ENCODE measurements at regions not wholly inside any gene's neighbourhood (a gene's known extent, or its start where the extent isn't known, plus 50 kb on each side); places are given as distances from the start of the nearest gene placed in this dataset.

DNA sequence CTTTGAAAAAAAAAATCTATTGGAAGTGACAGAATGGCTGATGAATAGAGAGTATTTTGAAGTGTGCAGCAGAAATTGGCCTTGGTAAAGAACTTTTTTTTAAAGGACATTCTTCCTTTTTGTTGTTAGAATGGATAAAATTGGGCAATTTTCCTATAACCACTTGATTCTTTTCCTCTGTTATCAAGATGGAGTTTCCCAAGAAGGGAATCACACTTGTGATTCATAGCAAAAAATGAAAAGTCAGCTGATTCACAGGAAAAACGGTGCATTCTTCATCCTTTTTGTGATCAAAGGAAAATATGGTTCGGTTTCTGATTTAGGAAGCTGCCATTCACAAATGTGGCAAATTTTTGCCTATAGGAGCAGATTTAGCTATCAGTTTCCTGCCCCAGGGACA lies 486.8 kb downstream of the GBE1 start:
- H3K4me1 ChIP-seq (ENCODE audit: control insufficient read depth, low read depth, low read length), result peaks cover 4% of the 10 kb centered on the region
- no peak overlapping the region for H3K27ac ChIP-seq (ENCODE audit: low read length)
- H3K9ac ChIP-seq (ENCODE audit: low read length), result no peak overlapping the region
- no peaks in the 10 kb centered on the region for H3K27me3 ChIP-seq (ENCODE audit: control insufficient read depth, insufficient read depth, low read length)
- H3K4me3 ChIP-seq (ENCODE audit: low read length), result no peak overlapping the region
- H3K36me3 ChIP-seq (ENCODE audit: control insufficient read depth, low read depth, low read length), result no peaks in the 10 kb centered on the region
- H3K9me3 ChIP-seq (ENCODE audit: control insufficient read depth, low read depth, low read length), result no peaks in the 10 kb centered on the region

GRCh38 chr3:81270603-81271379 lies 490.7 kb downstream of the GBE1 start:
- no peaks in the 10 kb centered on the region for H3K27me3 ChIP-seq (ENCODE audit: control insufficient read depth, insufficient read depth, low read length)
- no peaks in the 10 kb centered on the region for H3K4me1 ChIP-seq (ENCODE audit: control insufficient read depth, low read depth, low read length)

GRCh38 chr3:81268526-81268925 lies 492.9 kb downstream of the GBE1 start:
- no peaks in the 10 kb centered on the region for H3K4me1 ChIP-seq (ENCODE audit: control insufficient read depth, low read depth, low read length)
- no peaks in the 10 kb centered on the region for H3K27me3 ChIP-seq (ENCODE audit: control insufficient read depth, insufficient read depth, low read length)
- H3K4me3 ChIP-seq (ENCODE audit: low read length), result no peak overlapping the region
- no peaks in the 10 kb centered on the region for H3K36me3 ChIP-seq (ENCODE audit: control insufficient read depth, low read depth, low read length)
- H3K9ac ChIP-seq (ENCODE audit: low read length), result no peak overlapping the region
- H3K27ac ChIP-seq (ENCODE audit: low read length), result no peak overlapping the region
- H3K9me3 ChIP-seq (ENCODE audit: control insufficient read depth, low read depth, low read length), result no peaks in the 10 kb centered on the region

More at GRCh38 chr3:81270603-81271379, 490.7 kb downstream of the GBE1 start:
- Histone ChIP-seq H3K27ac (ENCODE audit: low read length) (no peak overlapping the region), H3K9ac (ENCODE audit: low read length) (no peak overlapping the region), H3K4me3 (ENCODE audit: low read length) (no peak overlapping the region), H3K9me3 (ENCODE audit: control insufficient read depth, low read depth, low read length) (no peaks in the 10 kb centered on the region), H3K36me3 (ENCODE audit: control insufficient read depth, low read depth, low read length) (no peaks in the 10 kb centered on the region)

DNA sequence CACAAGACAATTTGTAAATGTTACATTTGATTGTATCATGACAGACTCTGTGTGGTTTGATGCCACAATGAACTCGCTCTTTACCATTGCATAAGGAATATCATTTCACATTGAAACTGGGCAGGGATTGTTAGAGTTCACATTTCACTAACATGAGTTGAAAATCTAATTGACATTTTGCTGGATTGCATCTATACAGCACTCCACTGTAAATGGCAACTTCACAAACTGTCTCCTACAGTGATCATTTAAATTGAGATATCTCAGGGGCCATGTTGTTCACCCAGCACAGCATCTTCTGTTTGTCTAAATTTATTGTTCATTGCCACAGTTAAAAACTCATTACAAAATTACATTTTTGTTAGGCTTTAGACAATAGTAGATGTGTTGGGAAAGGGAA lies 499.4 kb downstream of the GBE1 start:
- H3K9me3 ChIP-seq (ENCODE audit: control insufficient read depth, low read depth, low read length), result no peaks in the 10 kb centered on the region

DNA sequence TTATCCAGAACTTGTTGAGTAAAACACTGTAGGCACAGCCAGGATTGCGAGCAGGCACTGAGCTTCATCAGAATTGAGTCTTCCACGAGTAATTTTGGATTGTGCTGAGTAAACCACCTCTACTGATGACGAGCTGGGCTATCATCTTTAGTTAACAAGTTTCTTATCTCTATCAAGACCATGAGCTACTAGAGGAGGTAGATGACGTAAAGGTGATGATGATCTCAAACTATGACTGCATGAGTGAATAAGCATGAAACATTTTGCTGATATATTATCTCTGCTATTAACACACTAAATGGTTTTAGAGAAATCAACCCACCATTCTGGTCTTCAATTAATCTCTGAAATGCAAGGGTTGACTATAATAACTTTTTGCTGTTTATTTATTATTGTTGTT lies 506.0 kb downstream of the GBE1 start:
- no peak overlapping the region for H3K27ac ChIP-seq (ENCODE audit: low read length)
- no peak overlapping the region for H3K4me3 ChIP-seq (ENCODE audit: low read length)
- H3K4me1 ChIP-seq (ENCODE audit: control insufficient read depth, low read depth, low read length), result no peaks in the 10 kb centered on the region
- H3K27me3 ChIP-seq (ENCODE audit: control insufficient read depth, insufficient read depth, low read length), result no peaks in the 10 kb centered on the region
- H3K9ac ChIP-seq (ENCODE audit: low read length), result no peak overlapping the region
- no peaks in the 10 kb centered on the region for H3K9me3 ChIP-seq (ENCODE audit: control insufficient read depth, low read depth, low read length)
- H3K36me3 ChIP-seq (ENCODE audit: control insufficient read depth, low read depth, low read length), result no peaks in the 10 kb centered on the region

More for the DNA sequence above, 499.4 kb downstream of the GBE1 start:
- H3K27me3 ChIP-seq (ENCODE audit: control insufficient read depth, insufficient read depth, low read length), result no peaks in the 10 kb centered on the region
- no peaks in the 10 kb centered on the region for H3K4me1 ChIP-seq (ENCODE audit: control insufficient read depth, low read depth, low read length)
- H3K27ac ChIP-seq (ENCODE audit: low read length), result no peak overlapping the region
- no peaks in the 10 kb centered on the region for H3K36me3 ChIP-seq (ENCODE audit: control insufficient read depth, low read depth, low read length)
- H3K9ac ChIP-seq (ENCODE audit: low read length), result no peak overlapping the region
- no peak overlapping the region for H3K4me3 ChIP-seq (ENCODE audit: low read length)

- H3K4me1 ChIP-seq (ENCODE audit: control insufficient read depth, low read depth, low read length), result no peaks in the 10 kb centered on the region
- no peaks in the 10 kb centered on the region for H3K9me3 ChIP-seq (ENCODE audit: control insufficient read depth, low read depth, low read length)
- no peak overlapping the region for H3K27ac ChIP-seq (ENCODE audit: low read length)
- H3K9ac ChIP-seq (ENCODE audit: low read length), result no peak overlapping the region
- H3K27me3 ChIP-seq (ENCODE audit: control insufficient read depth, insufficient read depth, low read length), result no peaks in the 10 kb centered on the region
- no peaks in the 10 kb centered on the region for H3K36me3 ChIP-seq (ENCODE audit: control insufficient read depth, low read depth, low read length)
- H3K4me3 ChIP-seq (ENCODE audit: low read length), result no peak overlapping the region
These were observed 510.3 kb downstream of the GBE1 start for GRCh38 chr3:81251096-81251495.

DNA sequence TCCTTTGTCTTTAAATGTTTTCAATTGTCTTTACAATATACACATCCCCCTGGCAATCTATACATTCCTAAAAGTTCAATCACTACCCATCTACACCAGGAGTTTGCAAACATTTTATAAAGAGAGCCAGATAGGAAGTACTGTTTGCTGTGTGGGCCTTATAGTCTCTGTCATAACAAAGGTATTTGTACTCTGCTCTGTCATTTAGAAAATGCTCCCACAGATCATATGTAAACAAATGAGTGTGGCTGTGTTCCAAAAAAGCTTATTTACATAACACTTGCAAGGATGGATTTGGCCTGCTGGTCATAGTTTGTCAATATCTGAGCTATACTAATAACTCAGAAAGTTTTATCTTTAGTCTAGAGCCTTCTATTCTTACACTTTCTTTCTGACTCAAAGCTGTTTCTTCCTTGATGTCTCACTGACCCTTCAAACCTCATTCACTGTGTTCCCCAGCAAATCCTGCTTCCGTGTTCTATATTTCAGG lies 511.9 kb downstream of the GBE1 start:
- Histone ChIP-seq H3K4me3 (ENCODE audit: low read length) (no peak overlapping the region), H3K9ac (ENCODE audit: low read length) (no peak overlapping the region), H3K27ac (ENCODE audit: low read length) (no peak overlapping the region), H3K9me3 (ENCODE audit: control insufficient read depth, low read depth, low read length) (no peaks in the 10 kb centered on the region), H3K27me3 (ENCODE audit: control insufficient read depth, insufficient read depth, low read length) (no peaks in the 10 kb centered on the region), H3K36me3 (ENCODE audit: control insufficient read depth, low read depth, low read length) (no peaks in the 10 kb centered on the region), H3K4me1 (ENCODE audit: control insufficient read depth, low read depth, low read length) (no peaks in the 10 kb centered on the region)

DNA sequence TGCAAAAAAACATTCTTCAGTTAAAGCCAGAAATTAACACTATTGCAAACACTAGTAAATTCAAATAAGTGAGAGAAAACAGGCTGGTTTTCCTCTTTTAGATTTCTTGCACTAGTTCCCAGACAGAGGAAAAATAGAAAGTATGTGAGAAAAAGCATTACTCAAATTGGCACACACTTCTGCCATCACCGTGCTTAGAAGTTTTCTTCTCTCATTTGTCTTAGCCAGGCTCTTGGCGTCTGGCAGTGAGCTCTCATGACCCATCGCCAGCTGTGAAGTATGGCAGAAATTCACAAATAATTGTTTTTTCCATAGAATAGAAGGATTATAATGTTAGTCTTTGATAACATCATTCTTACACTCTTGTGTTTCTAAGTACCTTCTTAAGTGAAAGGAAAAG lies 515.9 kb downstream of the GBE1 start:
- no peak overlapping the region for H3K9ac ChIP-seq (ENCODE audit: low read length)
- H3K27me3 ChIP-seq (ENCODE audit: control insufficient read depth, insufficient read depth, low read length), result no peaks in the 10 kb centered on the region
- no peak overlapping the region for H3K4me3 ChIP-seq (ENCODE audit: low read length)
- H3K9me3 ChIP-seq (ENCODE audit: control insufficient read depth, low read depth, low read length), result no peaks in the 10 kb centered on the region
- H3K4me1 ChIP-seq (ENCODE audit: control insufficient read depth, low read depth, low read length), result no peaks in the 10 kb centered on the region
- no peaks in the 10 kb centered on the region for H3K36me3 ChIP-seq (ENCODE audit: control insufficient read depth, low read depth, low read length)
- no peak overlapping the region for H3K27ac ChIP-seq (ENCODE audit: low read length)

GRCh38 chr3:81245043-81245442 lies 516.4 kb downstream of the GBE1 start:
- H3K4me3 ChIP-seq (ENCODE audit: low read length), result no peak overlapping the region
- no peaks in the 10 kb centered on the region for H3K27me3 ChIP-seq (ENCODE audit: control insufficient read depth, insufficient read depth, low read length)
- H3K9ac ChIP-seq (ENCODE audit: low read length), result no peak overlapping the region
- no peaks in the 10 kb centered on the region for H3K9me3 ChIP-seq (ENCODE audit: control insufficient read depth, low read depth, low read length)
- no peaks in the 10 kb centered on the region for H3K36me3 ChIP-seq (ENCODE audit: control insufficient read depth, low read depth, low read length)
- no peak overlapping the region for H3K27ac ChIP-seq (ENCODE audit: low read length)
- H3K4me1 ChIP-seq (ENCODE audit: control insufficient read depth, low read depth, low read length), result no peaks in the 10 kb centered on the region

DNA sequence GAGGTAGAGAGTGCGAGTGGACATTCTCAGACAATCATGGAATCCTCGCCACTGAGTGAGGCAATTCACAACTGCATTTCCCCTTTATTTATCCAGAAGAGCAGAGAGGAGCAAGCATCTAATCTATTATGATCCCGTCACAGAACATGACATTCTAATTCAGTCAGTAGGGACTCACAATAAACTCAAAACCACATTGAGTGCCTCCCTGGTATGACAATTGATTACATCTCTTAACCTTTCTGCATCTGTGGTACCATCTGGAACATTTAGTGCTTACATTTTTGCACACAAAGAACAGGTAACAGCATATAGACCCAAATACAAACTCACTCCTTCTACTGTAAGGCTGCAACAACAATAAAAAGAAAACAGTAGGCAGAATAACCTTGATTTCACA lies 517.2 kb downstream of the GBE1 start:
- no peak overlapping the region for H3K27ac ChIP-seq (ENCODE audit: low read length)
- no peaks in the 10 kb centered on the region for H3K27me3 ChIP-seq (ENCODE audit: control insufficient read depth, insufficient read depth, low read length)
- no peak overlapping the region for H3K4me3 ChIP-seq (ENCODE audit: low read length)
- H3K36me3 ChIP-seq (ENCODE audit: control insufficient read depth, low read depth, low read length), result no peaks in the 10 kb centered on the region
- no peak overlapping the region for H3K9ac ChIP-seq (ENCODE audit: low read length)
- no peaks in the 10 kb centered on the region for H3K4me1 ChIP-seq (ENCODE audit: control insufficient read depth, low read depth, low read length)
- H3K9me3 ChIP-seq (ENCODE audit: control insufficient read depth, low read depth, low read length), result no peaks in the 10 kb centered on the region

GRCh38 chr3:81242871-81243270 lies 518.6 kb downstream of the GBE1 start:
- H3K36me3 ChIP-seq (ENCODE audit: control insufficient read depth, low read depth, low read length), result no peaks in the 10 kb centered on the region
- no peak overlapping the region for H3K4me3 ChIP-seq (ENCODE audit: low read length)
- no peaks in the 10 kb centered on the region for H3K27me3 ChIP-seq (ENCODE audit: control insufficient read depth, insufficient read depth, low read length)
- H3K27ac ChIP-seq (ENCODE audit: low read length), result no peak overlapping the region
- peaks cover 11% of the 10 kb centered on the region for H3K4me1 ChIP-seq (ENCODE audit: control insufficient read depth, low read depth, low read length)
- no peak overlapping the region for H3K9ac ChIP-seq (ENCODE audit: low read length)
- no peaks in the 10 kb centered on the region for H3K9me3 ChIP-seq (ENCODE audit: control insufficient read depth, low read depth, low read length)

DNA sequence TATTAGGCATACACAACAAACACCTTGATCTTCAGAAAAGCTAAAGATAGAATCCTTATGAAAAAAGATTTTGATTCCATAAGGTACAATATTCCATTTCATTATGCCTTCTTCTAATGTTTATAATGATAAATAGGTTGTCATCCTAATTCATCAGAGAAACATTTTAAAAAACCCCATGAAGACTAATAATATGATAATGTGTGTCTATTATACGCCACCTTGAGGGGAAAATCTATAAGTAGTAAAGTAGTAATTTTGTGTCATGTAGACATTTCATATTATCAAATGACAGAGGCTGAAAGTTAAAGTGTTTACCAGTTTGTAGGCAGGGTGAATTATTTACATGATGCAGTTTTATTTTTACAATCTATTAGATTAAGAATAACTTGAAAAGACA lies 524.3 kb downstream of the GBE1 start:
- H3K4me1 ChIP-seq (ENCODE audit: control insufficient read depth, low read depth, low read length), result peaks cover 12% of the 10 kb centered on the region
- H3K27me3 ChIP-seq (ENCODE audit: control insufficient read depth, insufficient read depth, low read length), result no peaks in the 10 kb centered on the region
- no peak overlapping the region for H3K4me3 ChIP-seq (ENCODE audit: low read length)
- H3K36me3 ChIP-seq (ENCODE audit: control insufficient read depth, low read depth, low read length), result no peaks in the 10 kb centered on the region
- no peaks in the 10 kb centered on the region for H3K9me3 ChIP-seq (ENCODE audit: control insufficient read depth, low read depth, low read length)
- H3K27ac ChIP-seq (ENCODE audit: low read length), result no peak overlapping the region
- no peak overlapping the region for H3K9ac ChIP-seq (ENCODE audit: low read length)

Data from iPS-18a (cell line).